SJCRH30 (cell line): ENCODE measurements at regions not wholly inside any gene's neighbourhood (a gene's known extent, or its start where the extent isn't known, plus 50 kb on each side); places are given as distances from the start of the nearest gene placed in this dataset.
"Not testable (repeated sequence)": the region's sequence is repeated elsewhere in the genome, so short reads cannot be mapped to it uniquely, and the experiment has no call there.

Experiments used
- DNase-seq, 2 experiments: peaks; one replicate each; pipeline ENCODE4 v3.0.0-alpha.2; 2015 to 2020
- H3K27ac ChIP-seq: fragments of 250-450 bp; sonication (Bioruptor Pico); 2 replicates; pipeline ENCODE4 v1.5.1; 2020; ENCODE audit warnings: mild to moderate bottlenecking, moderate library complexity
- H3K27me3 ChIP-seq: fragments of 250-450 bp; sonication (Bioruptor Pico); 2 replicates; pipeline ENCODE4 v1.5.1; 2020; ENCODE audit warnings: mild to moderate bottlenecking, moderate library complexity
- H3K36me3 ChIP-seq: fragments of 250-450 bp; sonication (Bioruptor Pico); 2 replicates; pipeline ENCODE4 v1.5.1; 2020; ENCODE audit warnings: mild to moderate bottlenecking, moderate library complexity
- H3K4me1 ChIP-seq: fragments of 250-450 bp; sonication (Bioruptor Pico); 2 replicates; pipeline ENCODE4 v1.5.1; 2020; ENCODE audit warnings: mild to moderate bottlenecking, moderate library complexity
- H3K4me3 ChIP-seq: fragments of 250-450 bp; sonication (Bioruptor Pico); 2 replicates; pipeline ENCODE4 v1.5.1; 2020; ENCODE audit warnings: mild to moderate bottlenecking, moderate library complexity
- H3K9me3 ChIP-seq: fragments of 250-450 bp; sonication (Bioruptor Pico); replicated peaks from 2 replicates; pipeline ENCODE4 v1.5.1; 2020; ENCODE audit warnings: mild to moderate bottlenecking, moderate library complexity

GRCh38 chr2:7626139-7626537 lies 708.9 kb downstream of the RNF144A start:
- DNase-seq, result no peak
- Histone ChIP-seq H3K4me1 (no peaks in the 10 kb centered on the region), H3K27ac (no peak overlapping the region), H3K36me3 (no peaks in the 10 kb centered on the region; the same call in 1 of the 2 replicates), H3K9me3 (no peaks in the 10 kb centered on the region), H3K27me3 (no peaks in the 10 kb centered on the region), H3K4me3 (no peak overlapping the region)

GRCh38 chr2:7627583-7627982 lies 710.4 kb downstream of the RNF144A start:
- no peak for DNase-seq
- Histone ChIP-seq H3K27ac (no peak overlapping the region), H3K4me3 (no peak overlapping the region), H3K36me3 (no peaks in the 10 kb centered on the region; the same call in 1 of the 2 replicates), H3K27me3 (no peaks in the 10 kb centered on the region), H3K4me1 (no peaks in the 10 kb centered on the region), H3K9me3 (no peaks in the 10 kb centered on the region)

- no peak overlapping the region for H3K4me3 ChIP-seq
- H3K4me1 ChIP-seq, result no peaks in the 10 kb centered on the region
- no peaks in the 10 kb centered on the region for H3K9me3 ChIP-seq
- H3K36me3 ChIP-seq, result no peaks in the 10 kb centered on the region
- no peak for DNase-seq
- no peaks in the 10 kb centered on the region for H3K27me3 ChIP-seq
- no peak overlapping the region for H3K27ac ChIP-seq
These were observed 715.2 kb downstream of the RNF144A start for GRCh38 chr2:7632420-7632819.

DNA sequence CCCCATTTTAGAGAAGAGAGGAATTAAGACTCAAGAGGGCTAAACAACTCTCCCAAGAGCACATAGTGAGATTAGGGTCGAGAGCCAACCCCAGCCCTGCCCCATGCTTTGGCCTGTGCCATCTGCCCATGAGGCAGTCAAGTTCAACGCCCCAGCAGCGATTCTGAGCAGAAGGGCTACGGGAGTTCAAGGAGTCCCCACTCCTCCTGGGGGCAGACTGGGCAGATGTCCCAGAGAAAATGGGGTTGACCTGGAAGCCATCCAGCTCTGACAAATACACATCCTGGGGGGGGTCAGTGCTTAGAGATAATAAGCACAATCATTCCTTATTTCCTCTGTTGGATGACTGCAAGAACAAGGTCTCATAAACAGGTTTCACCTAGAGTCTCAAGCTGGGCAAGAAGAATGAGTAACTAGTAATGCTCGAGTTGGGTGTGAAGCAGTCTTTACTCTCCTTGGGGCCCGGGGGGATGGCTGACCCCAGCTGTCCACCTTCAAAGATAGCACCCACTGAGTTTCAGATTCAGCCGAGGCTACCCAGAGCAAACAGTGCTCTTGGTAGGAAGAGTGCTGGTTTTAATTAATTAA lies 716.4 kb downstream of the RNF144A start:
- H3K27me3 ChIP-seq, result no peaks in the 10 kb centered on the region
- no peaks in the 10 kb centered on the region for H3K9me3 ChIP-seq
- H3K36me3 ChIP-seq, result no peaks in the 10 kb centered on the region
- no peaks in the 10 kb centered on the region for H3K4me1 ChIP-seq
- H3K4me3 ChIP-seq, result no peak overlapping the region
- DNase-seq, result no peak
- H3K27ac ChIP-seq, result no peak overlapping the region

GRCh38 chr2:7634409-7634808 lies 717.2 kb downstream of the RNF144A start:
- Histone ChIP-seq H3K27me3 (no peaks in the 10 kb centered on the region), H3K9me3 (no peaks in the 10 kb centered on the region), H3K27ac (no peak overlapping the region), H3K36me3 (no peaks in the 10 kb centered on the region), H3K4me3 (no peak overlapping the region), H3K4me1 (no peaks in the 10 kb centered on the region)
- DNase-seq, result no peak

DNA sequence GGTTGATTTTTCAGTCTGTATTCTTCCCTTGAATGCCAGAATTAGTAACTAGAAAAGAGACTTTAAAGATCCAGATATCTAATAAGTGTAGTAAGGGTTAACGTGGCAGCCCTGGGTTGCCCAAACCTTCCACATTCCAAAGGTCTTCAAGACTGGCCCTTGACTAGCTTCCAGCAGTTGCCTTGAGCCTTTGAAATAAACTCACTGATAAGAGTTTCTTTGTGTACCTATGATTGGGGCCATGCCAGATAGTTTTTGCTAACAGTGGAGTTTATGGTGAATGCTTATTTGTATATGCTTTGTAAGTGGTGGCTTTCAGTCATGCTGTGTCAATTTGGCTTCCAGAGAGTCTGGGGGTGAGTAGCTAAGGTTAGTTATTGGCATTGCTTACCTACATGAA lies 722.3 kb downstream of the RNF144A start:
- no peak overlapping the region for H3K27ac ChIP-seq
- no peaks in the 10 kb centered on the region for H3K4me1 ChIP-seq
- no peak for DNase-seq
- H3K4me3 ChIP-seq, result no peak overlapping the region
- no peaks in the 10 kb centered on the region for H3K27me3 ChIP-seq
- no peaks in the 10 kb centered on the region for H3K36me3 ChIP-seq
- H3K9me3 ChIP-seq, result no peaks in the 10 kb centered on the region

DNA sequence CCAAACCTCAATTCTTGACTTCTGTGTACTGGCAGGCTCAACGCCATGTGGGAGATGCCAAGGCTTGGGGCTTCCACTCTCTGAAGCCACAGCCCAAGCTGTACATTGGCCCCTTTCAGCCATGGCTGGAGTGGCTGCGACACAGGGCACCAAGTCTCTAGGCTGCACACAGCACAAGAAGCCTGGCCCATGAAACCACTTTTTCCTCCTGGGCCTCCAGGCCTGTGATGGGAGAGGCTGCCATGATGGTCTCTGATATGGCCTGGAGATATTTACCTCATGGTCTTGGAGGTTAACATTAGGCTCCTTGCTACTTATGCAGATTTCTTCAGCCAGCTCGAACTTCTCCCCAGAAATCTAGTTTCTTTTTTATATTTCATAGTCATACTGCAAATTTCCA lies 724.1 kb downstream of the RNF144A start:
- not testable (repeated sequence) for H3K4me3 ChIP-seq, H3K9me3 ChIP-seq, H3K27ac ChIP-seq, H3K36me3 ChIP-seq, DNase-seq, H3K27me3 ChIP-seq, H3K4me1 ChIP-seq

DNA sequence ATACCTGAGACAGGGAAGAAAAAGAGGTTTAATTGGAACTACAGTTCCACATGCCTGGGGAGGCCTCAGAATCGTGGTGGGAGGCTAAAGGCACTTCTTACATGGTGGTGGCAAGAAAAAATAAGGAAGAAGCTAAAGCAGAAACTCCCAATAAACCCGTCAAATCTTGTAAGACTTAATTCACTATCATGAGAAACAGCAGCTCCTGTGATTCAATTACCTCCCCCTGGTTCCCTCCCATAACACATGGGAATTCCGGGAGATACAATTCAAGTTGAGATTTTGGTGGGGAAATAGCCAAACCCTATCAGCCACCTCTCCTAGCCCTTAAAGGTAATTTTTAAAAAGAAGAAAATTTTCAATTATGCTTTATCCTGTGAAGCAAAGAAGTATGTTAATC lies 728.8 kb downstream of the RNF144A start:
- H3K36me3 ChIP-seq, result no peaks in the 10 kb centered on the region
- H3K27ac ChIP-seq, result no peak overlapping the region
- no peaks in the 10 kb centered on the region for H3K27me3 ChIP-seq
- no peaks in the 10 kb centered on the region for H3K4me1 ChIP-seq
- no peak for DNase-seq
- H3K4me3 ChIP-seq, result no peak overlapping the region
- no peaks in the 10 kb centered on the region for H3K9me3 ChIP-seq

DNA sequence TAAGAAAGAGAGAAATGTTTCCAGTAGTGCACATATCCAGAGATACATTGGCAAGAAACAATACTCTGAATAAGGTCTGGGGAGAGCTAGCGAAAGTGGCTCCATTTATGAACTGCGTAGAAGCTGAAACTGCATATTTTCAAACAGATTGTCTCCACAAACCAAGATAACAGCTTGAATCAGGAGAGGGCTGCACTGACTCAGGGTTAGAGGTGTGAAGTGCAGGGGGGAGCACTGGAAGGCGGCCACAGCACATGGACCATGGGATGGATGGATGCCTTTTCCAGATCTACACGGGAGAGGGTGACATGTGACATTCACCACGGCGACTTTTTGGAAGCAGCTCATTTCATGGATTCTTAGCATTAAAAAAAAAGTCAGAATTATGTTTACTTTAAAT lies 729.4 kb downstream of the RNF144A start:
- H3K4me1 ChIP-seq, result no peaks in the 10 kb centered on the region
- DNase-seq, result no peak
- H3K36me3 ChIP-seq, result no peaks in the 10 kb centered on the region
- no peak overlapping the region for H3K4me3 ChIP-seq
- no peaks in the 10 kb centered on the region for H3K9me3 ChIP-seq
- H3K27me3 ChIP-seq, result no peaks in the 10 kb centered on the region
- H3K27ac ChIP-seq, result no peak overlapping the region

DNA sequence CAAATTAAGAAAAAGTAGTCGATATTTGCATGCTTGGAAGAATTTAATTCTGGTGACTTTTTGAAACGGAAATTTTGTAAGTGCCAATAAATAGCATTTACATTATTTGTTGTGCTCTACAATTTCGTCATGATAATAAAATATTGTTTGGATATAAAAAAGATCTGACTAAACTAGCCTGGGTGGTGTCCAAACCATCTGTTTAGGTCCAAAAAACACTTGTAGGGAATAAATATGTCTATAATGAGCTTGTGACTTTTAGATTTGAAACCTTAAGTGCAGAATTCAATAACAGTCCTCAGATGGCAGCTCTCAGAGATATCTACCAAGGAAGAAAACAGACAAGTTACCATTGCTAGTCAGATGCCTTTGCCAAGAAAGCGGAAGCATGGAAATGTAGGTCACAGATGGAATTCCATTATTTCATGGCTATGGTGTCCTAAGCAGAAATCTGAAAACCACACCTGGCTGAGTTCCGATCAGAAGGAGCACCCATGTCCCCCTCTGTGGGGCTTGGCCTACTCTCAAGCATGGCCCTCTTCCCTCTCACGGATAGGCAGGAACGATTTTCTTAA lies 731.1 kb downstream of the RNF144A start:
- Histone ChIP-seq H3K9me3 (no peaks in the 10 kb centered on the region), H3K36me3 (no peaks in the 10 kb centered on the region)
- DNase-seq, result no peak

GRCh38 chr2:7649461-7650228 lies 732.4 kb downstream of the RNF144A start:
- Histone ChIP-seq H3K4me1 (no peaks in the 10 kb centered on the region), H3K36me3 (no peaks in the 10 kb centered on the region), H3K27ac (no peak overlapping the region), H3K27me3 (no peaks in the 10 kb centered on the region), H3K9me3 (no peaks in the 10 kb centered on the region), H3K4me3 (no peak overlapping the region)
- DNase-seq, result no peak

More for the DNA sequence above, 731.1 kb downstream of the RNF144A start:
- Histone ChIP-seq H3K27me3 (no peaks in the 10 kb centered on the region), H3K4me3 (no peak overlapping the region), H3K4me1 (no peaks in the 10 kb centered on the region), H3K27ac (no peak overlapping the region)

DNA sequence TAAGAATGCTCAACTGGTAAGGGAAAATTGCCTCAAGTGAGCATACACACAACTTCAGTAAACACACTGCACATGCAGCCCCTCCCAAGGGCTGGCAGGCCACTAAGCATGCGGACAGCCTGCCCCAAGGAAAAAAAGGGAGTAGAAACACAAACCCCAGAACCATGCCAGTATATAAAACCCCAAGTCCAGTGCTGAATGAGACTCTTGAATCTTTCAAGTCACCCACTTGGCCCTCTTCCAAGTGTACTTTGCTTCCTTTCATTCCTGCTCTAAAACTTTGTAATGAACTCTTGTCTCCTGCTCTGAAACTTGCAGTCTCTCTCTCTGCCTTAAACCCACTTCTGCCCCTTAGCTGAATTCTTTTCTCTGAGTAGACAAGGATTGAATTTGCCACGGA lies 736.4 kb downstream of the RNF144A start:
- Histone ChIP-seq H3K9me3 (no peaks in the 10 kb centered on the region), H3K36me3 (no peaks in the 10 kb centered on the region), H3K4me3 (no peak overlapping the region), H3K4me1 (no peaks in the 10 kb centered on the region), H3K27ac (no peak overlapping the region), H3K27me3 (no peaks in the 10 kb centered on the region)
- DNase-seq, result no peak

GRCh38 chr2:7655629-7656028 lies 738.4 kb downstream of the RNF144A start:
- Histone ChIP-seq H3K4me3 (no peak overlapping the region), H3K9me3 (no peaks in the 10 kb centered on the region; the same call in 1 of the 2 replicates), H3K27me3 (no peaks in the 10 kb centered on the region), H3K4me1 (no peaks in the 10 kb centered on the region), H3K27ac (no peak overlapping the region), H3K36me3 (no peaks in the 10 kb centered on the region)
- no peak for DNase-seq

DNA sequence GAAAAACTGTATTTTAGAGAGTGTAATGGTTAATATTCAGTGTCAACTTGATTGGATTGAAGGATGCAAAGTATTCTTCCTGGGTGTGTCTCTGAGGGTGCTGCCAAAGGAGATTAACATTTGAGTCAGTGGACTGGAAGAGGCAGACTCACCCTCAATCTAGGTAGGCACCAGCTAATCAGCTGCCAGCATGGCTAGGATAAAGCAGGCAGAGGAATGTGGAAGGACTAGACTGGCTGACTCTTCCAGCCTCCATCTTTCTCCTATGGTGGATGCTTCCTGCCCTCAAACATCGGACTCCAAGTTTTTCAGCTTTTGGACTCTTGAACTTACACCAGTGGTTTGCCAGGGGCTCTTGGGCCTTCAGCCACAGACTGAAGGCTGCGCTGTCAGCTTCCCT lies 740.3 kb downstream of the RNF144A start:
- H3K36me3 ChIP-seq, DNase-seq, H3K27me3 ChIP-seq, H3K4me1 ChIP-seq, H3K4me3 ChIP-seq, H3K9me3 ChIP-seq, H3K27ac ChIP-seq: not testable (repeated sequence)

- Histone ChIP-seq H3K27ac (no peak overlapping the region), H3K4me1 (no peaks in the 10 kb centered on the region), H3K36me3 (no peaks in the 10 kb centered on the region), H3K4me3 (no peak overlapping the region), H3K27me3 (no peaks in the 10 kb centered on the region), H3K9me3 (no peaks in the 10 kb centered on the region; the same call in 1 of the 2 replicates)
- DNase-seq, result no peak
These were observed 741.3 kb downstream of the RNF144A start for GRCh38 chr2:7658486-7658885.
